HL-60 (cell line): ENCODE measurements at regions not wholly inside any gene's neighbourhood (a gene's known extent, or its start where the extent isn't known, plus 50 kb on each side); places are given as distances from the start of the nearest gene placed in this dataset.

Experiments used
- DNase-seq, 2 experiments: peaks; one replicate each; pipeline ENCODE4 v3.0.0-alpha.2; 2010 to 2020; ENCODE audit warnings: low read depth in 1 of 2, low spot score in 1 of 2
- H3K27ac ChIP-seq: fragments of 250-450 bp; sonication (Bioruptor Pico); replicated peaks from 2 replicates; pipeline ENCODE4 v1.5.1; 2020; ENCODE audit warnings: mild to moderate bottlenecking, moderate library complexity
- H3K27me3 ChIP-seq: fragments of 250-450 bp; sonication (Bioruptor Pico); 2 replicates; pipeline ENCODE4 v1.5.1; 2021; ENCODE audit warnings: mild to moderate bottlenecking, moderate library complexity; ENCODE audit not compliant: insufficient read depth, poor library complexity, severe bottlenecking
- H3K4me3 ChIP-seq: replicated peaks from 2 replicates; pipeline ENCODE4 v1.5.1; 2011; ENCODE audit warnings: mild to moderate bottlenecking, control low read depth, low read length; ENCODE audit not compliant: insufficient read depth
- GABPA ChIP-seq: IDR thresholded peaks from 2 replicates; pipeline ENCODE4 v1.6.1; 2012; ENCODE audit warnings: low read depth
- POLR2AphosphoS5 ChIP-seq: IDR thresholded peaks from 2 replicates; pipeline ENCODE4 v1.6.1; 2012; ENCODE audit warnings: low read depth
- SPI1 ChIP-seq: IDR thresholded peaks from 2 replicates; pipeline ENCODE4 v1.6.1; 2012; ENCODE audit warnings: low read depth, mild to moderate bottlenecking, borderline replicate concordance
- TF ChIP-seq, protein P1 (sequence below): IDR thresholded peaks from one replicate; pipeline ENCODE4 v1.5.1; 2011; ENCODE audit warnings: low read length, control low read depth, inconsistent platforms; ENCODE audit not compliant: insufficient read depth
- TF ChIP-seq, protein P2 (sequence below): IDR thresholded peaks from 2 replicates; pipeline ENCODE4 v1.6.1; 2012; ENCODE audit warnings: low read depth; ENCODE audit not compliant: insufficient replicate concordance

GRCh38 chr9:107794259-107794658 is 304.7 kb upstream of the KLF4 start:
- DNase-seq = peak in 1 of 2 experiments; percentile 52
- TF ChIP-seq GABPA = no peak
- TF ChIP-seq, protein P1, sequence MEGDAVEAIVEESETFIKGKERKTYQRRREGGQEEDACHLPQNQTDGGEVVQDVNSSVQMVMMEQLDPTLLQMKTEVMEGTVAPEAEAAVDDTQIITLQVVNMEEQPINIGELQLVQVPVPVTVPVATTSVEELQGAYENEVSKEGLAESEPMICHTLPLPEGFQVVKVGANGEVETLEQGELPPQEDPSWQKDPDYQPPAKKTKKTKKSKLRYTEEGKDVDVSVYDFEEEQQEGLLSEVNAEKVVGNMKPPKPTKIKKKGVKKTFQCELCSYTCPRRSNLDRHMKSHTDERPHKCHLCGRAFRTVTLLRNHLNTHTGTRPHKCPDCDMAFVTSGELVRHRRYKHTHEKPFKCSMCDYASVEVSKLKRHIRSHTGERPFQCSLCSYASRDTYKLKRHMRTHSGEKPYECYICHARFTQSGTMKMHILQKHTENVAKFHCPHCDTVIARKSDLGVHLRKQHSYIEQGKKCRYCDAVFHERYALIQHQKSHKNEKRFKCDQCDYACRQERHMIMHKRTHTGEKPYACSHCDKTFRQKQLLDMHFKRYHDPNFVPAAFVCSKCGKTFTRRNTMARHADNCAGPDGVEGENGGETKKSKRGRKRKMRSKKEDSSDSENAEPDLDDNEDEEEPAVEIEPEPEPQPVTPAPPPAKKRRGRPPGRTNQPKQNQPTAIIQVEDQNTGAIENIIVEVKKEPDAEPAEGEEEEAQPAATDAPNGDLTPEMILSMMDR = no peak
- TF ChIP-seq POLR2AphosphoS5 = no peak
- TF ChIP-seq, protein P2, sequence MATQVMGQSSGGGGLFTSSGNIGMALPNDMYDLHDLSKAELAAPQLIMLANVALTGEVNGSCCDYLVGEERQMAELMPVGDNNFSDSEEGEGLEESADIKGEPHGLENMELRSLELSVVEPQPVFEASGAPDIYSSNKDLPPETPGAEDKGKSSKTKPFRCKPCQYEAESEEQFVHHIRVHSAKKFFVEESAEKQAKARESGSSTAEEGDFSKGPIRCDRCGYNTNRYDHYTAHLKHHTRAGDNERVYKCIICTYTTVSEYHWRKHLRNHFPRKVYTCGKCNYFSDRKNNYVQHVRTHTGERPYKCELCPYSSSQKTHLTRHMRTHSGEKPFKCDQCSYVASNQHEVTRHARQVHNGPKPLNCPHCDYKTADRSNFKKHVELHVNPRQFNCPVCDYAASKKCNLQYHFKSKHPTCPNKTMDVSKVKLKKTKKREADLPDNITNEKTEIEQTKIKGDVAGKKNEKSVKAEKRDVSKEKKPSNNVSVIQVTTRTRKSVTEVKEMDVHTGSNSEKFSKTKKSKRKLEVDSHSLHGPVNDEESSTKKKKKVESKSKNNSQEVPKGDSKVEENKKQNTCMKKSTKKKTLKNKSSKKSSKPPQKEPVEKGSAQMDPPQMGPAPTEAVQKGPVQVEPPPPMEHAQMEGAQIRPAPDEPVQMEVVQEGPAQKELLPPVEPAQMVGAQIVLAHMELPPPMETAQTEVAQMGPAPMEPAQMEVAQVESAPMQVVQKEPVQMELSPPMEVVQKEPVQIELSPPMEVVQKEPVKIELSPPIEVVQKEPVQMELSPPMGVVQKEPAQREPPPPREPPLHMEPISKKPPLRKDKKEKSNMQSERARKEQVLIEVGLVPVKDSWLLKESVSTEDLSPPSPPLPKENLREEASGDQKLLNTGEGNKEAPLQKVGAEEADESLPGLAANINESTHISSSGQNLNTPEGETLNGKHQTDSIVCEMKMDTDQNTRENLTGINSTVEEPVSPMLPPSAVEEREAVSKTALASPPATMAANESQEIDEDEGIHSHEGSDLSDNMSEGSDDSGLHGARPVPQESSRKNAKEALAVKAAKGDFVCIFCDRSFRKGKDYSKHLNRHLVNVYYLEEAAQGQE = no peak
- TF ChIP-seq SPI1 = no peak
- H3K27ac ChIP-seq = no peak overlapping the region

GRCh38 chr9:107793541-107793940 is 304.0 kb upstream of the KLF4 start:
- DNase-seq = no peak
- no peak overlapping the region for H3K27ac ChIP-seq
- TF ChIP-seq, protein P1 = no peak
- TF ChIP-seq, protein P2 = no peak
- TF ChIP-seq GABPA (no peak), SPI1 (no peak), POLR2AphosphoS5 (no peak)

More at GRCh38 chr9:107794259-107794658, 304.7 kb upstream of the KLF4 start:
- Histone ChIP-seq H3K27me3 (no peaks in the 10 kb centered on the region), H3K4me3 (no peak overlapping the region)

DNA sequence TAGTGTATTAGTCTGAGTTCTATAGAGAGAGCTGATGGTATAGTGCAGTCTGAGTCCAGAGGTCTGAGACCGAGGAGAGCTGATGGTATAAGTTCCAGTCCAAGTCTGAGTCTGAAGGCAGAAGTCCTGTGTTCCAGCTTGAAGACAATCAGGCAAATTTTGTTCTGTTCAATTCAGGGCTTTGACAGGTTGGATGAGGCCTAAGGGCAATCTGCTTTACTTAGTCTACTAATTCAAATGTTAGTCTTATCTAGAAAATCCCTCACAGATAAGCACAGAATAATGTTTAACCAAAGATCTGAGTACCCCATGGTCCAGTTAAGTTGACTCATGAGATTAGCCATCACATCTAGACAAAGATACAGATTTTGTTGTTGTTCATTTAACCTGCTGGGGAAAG is 303.0 kb upstream of the KLF4 start:
- DNase-seq = no peak
- Histone ChIP-seq H3K27me3 (no peaks in the 10 kb centered on the region), H3K4me3 (no peak overlapping the region), H3K27ac (no peak overlapping the region)
- TF ChIP-seq SPI1 (no peak), GABPA (no peak)
- TF ChIP-seq, protein P2 = no peak

More at GRCh38 chr9:107793541-107793940, 304.0 kb upstream of the KLF4 start:
- Histone ChIP-seq H3K4me3 (no peak overlapping the region), H3K27me3 (no peaks in the 10 kb centered on the region)

DNA sequence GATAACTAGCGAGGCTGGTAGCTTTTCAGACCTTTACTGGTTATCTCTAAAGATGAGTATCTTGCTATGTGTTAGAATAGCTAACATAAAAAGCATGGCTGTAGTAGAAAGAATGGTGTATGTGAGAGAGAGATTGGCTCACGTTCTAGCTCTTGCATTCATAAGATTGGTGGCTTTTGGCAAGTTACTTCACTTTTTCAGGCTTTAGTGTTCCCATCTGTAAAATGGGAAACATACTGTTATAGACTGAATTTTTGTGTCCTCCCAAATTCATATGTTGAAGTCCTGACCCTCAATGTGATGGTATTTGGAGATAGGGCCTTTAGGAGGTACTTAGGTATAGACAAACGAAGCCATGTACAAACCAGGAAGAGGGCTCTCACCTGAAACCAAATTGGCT is 302.4 kb upstream of the KLF4 start:
- DNase-seq = no peak
- no peak for TF ChIP-seq GABPA
- TF ChIP-seq, protein P2 = no peak
- TF ChIP-seq, protein P1 = no peak
- TF ChIP-seq POLR2AphosphoS5 = no peak
- no peak for TF ChIP-seq SPI1
- Histone ChIP-seq H3K4me3 (no peak overlapping the region), H3K27ac (no peak overlapping the region), H3K27me3 (no peaks in the 10 kb centered on the region)
